GM13976 (cell line): ENCODE measurements at regions not wholly inside any gene's neighbourhood (a gene's known extent, or its start where the extent isn't known, plus 50 kb on each side); places are given as distances from the start of the nearest gene placed in this dataset.
"Not testable (repeated sequence)": the region's sequence is repeated elsewhere in the genome, so short reads cannot be mapped to it uniquely, and the experiment has no call there.

ENCODE experiments used
- DNase-seq: peaks from one replicate; pipeline ENCODE4 v3.0.0; 2012; ENCODE audit warnings: low spot score
- CTCF ChIP-seq: IDR thresholded peaks from 2 replicates; pipeline ENCODE4 v1.5.1; 2012; ENCODE audit warnings: borderline replicate concordance, mild to moderate bottlenecking; ENCODE audit not compliant: insufficient read depth; ENCODE audit errors: extremely low read depth, missing control alignments, control extremely low read depth
- in situ Hi-C: fragments of 300-500 bp; cut with MboI; formaldehyde crosslinking; loops from one replicate; pipeline ENCODE4 v1.12.0; 2022; ENCODE audit warnings: low sequenced_read_pairs, mixed read lengths, inconsistent platforms; ENCODE audit not compliant: unreplicated experiment

- in situ Hi-C loops, result no loop called here
- DNase-seq, result no peak
- no peak for TF ChIP-seq CTCF
These were observed 371.4 kb upstream of the AMOT start for GRCh38 chrX:113212052-113212451.

- DNase-seq, result no peak
- in situ Hi-C loops, result no loop called here
- TF ChIP-seq CTCF, result no peak
These were observed 362.0 kb upstream of the AMOT start for GRCh38 chrX:113202601-113203000.

GRCh38 chrX:113195949-113196348 lies 355.3 kb upstream of the AMOT start:
- no peak for TF ChIP-seq CTCF
- in situ Hi-C loops, result no loop called here
- DNase-seq, result no peak

GRCh38 chrX:113192418-113192817 lies 351.8 kb upstream of the AMOT start:
- no peak for DNase-seq
- no peak for TF ChIP-seq CTCF
- in situ Hi-C loops, result no loop called here

GRCh38 chrX:113157496-113157895 lies 316.9 kb upstream of the AMOT start:
- in situ Hi-C loops, result no loop called here
- no peak for DNase-seq
- no peak for TF ChIP-seq CTCF

GRCh38 chrX:113154315-113154714 lies 313.7 kb upstream of the AMOT start:
- DNase-seq, in situ Hi-C loops: not testable (repeated sequence)

- DNase-seq, result no peak
- in situ Hi-C loops, result no loop called here
- no peak for TF ChIP-seq CTCF
These were observed 296.2 kb upstream of the AMOT start for GRCh38 chrX:113136836-113137235.
